OCI-LY7 (cell line): ENCODE measurements at regions not wholly inside any gene's neighbourhood (a gene's known extent, or its start where the extent isn't known, plus 50 kb on each side); places are given as distances from the start of the nearest gene placed in this dataset.

Experiments
- EZH2phosphoT487 ChIP-seq: fragments of 200-600 bp; sonication (generic); IDR thresholded peaks from 2 replicates; pipeline ENCODE4 v1.6.1; 2018; ENCODE audit warnings: low read depth, borderline replicate concordance, mild to moderate bottlenecking, mixed run types, antibody characterized with exemption, low read length, moderate library complexity, mixed read lengths
- TF ChIP-seq, protein P1 (sequence below): fragments of 200-600 bp; sonication (generic); conservative IDR thresholded peaks from 2 replicates; pipeline ENCODE4 v1.5.1; 2014; ENCODE audit warnings: mild to moderate bottlenecking, antibody characterized with exemption, low read length, moderate library complexity, mixed read lengths

DNA sequence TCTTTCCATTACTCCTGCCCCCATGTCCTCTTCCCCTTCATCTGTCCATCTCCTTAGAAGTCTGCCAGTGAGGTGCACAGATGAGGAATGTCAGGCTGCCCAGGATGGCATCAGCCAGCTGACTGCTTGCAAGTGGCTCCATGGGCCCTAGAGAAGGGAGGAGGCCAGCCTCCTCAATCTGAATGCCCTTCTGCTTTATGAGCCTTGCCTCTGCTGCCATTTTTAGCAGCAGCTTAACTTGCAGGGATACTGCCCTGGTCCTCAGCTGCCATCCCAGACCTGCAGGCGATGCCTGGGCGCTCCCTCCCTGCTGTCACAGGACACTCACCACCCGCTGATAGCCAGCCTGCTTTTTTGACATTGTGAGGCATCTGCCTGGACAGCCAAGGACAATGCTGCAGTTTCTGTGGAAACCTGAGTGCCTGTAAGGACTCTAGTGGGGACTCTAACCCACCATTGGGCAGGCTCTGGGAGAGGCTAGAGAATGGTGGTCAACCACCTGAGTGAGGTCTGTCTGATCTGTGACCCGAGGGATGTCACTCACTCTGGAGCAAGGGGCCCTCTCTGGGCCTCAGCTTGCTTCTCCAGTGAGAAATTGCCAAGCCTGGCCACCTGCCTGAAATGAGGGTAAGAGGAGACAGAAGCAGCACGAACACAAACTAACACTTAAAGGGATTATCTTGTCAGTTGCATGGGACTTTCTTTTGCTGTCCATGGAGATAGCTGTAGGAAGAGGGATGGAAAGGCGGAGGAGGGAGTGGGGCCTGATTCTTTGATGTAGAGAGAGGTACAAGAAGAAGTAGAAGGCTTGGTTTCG, 185.0 kb downstream of the MIS18A start:
- no peak for TF ChIP-seq EZH2phosphoT487
- TF ChIP-seq, protein P1, sequence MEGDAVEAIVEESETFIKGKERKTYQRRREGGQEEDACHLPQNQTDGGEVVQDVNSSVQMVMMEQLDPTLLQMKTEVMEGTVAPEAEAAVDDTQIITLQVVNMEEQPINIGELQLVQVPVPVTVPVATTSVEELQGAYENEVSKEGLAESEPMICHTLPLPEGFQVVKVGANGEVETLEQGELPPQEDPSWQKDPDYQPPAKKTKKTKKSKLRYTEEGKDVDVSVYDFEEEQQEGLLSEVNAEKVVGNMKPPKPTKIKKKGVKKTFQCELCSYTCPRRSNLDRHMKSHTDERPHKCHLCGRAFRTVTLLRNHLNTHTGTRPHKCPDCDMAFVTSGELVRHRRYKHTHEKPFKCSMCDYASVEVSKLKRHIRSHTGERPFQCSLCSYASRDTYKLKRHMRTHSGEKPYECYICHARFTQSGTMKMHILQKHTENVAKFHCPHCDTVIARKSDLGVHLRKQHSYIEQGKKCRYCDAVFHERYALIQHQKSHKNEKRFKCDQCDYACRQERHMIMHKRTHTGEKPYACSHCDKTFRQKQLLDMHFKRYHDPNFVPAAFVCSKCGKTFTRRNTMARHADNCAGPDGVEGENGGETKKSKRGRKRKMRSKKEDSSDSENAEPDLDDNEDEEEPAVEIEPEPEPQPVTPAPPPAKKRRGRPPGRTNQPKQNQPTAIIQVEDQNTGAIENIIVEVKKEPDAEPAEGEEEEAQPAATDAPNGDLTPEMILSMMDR: no peak
